HUDEP-2 (cell line): ENCODE measurements at regions not wholly inside any gene's neighbourhood (a gene's known extent, or its start where the extent isn't known, plus 50 kb on each side); places are given as distances from the start of the nearest gene placed in this dataset.
A peak's percentile ranks its signal among the peaks of the same experiment; 100 is the strongest.
"Not testable (repeated sequence)": the region's sequence is repeated elsewhere in the genome, so short reads cannot be mapped to it uniquely, and the experiment has no call there.

Experiments used
- DNase-seq, 76 experiments: peaks; one replicate each; lab custom pipeline; 2025; ENCODE audit not compliant: unreplicated experiment in 76 of 76; lab: John Stamatoyannopoulos, UW

DNA sequence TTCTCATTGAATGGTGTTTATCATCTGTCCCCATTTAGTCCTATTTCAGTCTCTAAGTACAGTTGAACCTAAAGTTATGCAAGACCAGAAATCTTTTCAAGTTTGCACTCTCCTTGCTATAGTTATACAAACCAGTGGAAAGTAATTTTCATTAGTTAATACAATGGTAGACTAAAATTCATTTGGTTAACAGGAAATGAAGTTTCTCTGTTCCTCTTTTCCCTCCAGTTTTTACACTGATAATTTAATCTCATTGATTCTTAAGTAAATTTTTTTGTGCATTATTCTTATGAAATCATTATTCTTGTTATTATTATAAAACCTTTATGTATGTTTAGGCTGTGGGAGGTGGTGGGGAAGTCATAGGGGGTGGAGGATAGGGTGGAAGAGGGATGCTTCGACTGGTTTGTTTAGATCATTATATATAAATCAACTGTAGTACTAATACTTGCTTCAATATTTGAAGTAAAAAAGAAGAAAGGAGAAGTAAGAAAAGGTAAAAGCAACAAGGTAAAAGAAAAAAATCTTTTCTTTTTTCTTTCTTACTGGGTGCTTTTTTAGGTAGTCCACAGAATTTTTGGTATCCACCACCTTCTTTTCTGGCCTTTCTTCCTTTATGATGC is 104.1 kb downstream of the GPR85 start:
- DNase-seq = no peak

DNA sequence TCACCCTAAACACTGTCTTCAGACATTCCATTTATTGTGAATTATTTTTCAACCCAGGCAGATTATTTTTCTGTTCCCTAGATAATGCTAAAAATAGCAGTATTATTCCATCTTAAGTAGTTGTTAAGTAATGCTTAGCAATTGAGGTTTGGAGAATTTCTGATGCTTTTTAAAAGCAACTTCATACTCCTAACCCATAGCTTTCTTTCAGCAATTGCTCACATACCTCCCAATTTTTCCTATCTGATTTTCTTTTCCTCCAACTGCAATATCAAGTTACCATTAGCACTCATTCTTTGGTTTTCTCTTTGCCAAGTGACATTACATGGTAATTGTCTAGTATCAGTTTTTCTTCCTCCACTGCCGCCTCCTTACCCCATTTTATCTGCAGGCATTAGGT is 104.7 kb downstream of the GPR85 start:
- no peak for DNase-seq

DNA sequence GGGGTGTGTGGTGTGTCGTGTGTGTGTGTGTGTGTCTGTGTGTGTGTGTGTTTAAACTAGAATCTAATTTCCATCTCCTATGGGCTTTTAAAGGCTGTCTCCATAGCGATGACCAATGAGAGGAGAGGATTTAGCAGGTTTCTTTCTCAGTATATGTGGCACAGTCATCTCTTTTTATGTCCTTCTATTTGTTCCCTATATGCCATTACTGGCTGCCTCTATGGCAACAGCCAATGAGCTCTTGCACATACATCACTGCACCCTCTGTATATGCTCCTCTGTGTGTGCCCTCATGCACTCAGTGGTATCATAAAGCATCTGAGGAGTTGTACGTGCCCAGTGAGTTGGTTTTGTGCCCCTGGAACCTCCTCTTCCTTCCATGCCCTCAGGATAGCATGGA is 107.6 kb downstream of the GPR85 start:
- DNase-seq = not testable (repeated sequence)

DNA sequence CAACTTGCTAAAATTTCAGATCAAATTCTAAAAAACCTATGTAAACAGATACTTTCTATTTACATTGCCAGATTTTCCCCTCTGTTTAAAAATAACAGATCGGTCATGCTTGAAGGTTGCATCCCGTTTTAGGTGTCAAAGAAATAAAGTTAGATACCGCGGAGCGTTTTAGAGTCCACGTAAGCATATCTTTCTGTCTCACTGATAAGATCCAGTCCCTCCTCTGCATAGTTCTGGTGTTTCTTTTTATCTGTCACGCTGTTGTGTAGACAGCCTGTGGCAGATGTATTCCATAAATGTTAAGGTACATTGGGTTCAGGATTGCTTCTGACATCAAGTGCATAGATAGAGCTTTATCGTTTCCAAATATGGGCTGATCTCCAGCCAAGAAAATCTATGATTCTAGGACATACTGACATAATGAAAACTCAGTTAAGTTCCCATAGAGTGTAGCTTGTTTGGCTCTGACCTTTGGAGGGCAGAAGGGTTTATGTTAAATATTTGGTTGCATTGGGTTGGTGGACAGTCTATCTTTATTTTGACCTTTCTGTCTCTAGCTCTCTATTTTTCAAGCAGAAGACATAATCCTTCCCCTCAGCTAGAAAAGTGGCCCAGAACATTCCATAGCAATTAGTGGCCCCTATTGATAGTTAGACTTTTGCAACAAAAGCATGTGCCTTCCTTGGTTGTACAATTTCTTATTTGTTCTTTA is 109.2 kb downstream of the GPR85 start:
- DNase-seq = not testable (repeated sequence)

DNA sequence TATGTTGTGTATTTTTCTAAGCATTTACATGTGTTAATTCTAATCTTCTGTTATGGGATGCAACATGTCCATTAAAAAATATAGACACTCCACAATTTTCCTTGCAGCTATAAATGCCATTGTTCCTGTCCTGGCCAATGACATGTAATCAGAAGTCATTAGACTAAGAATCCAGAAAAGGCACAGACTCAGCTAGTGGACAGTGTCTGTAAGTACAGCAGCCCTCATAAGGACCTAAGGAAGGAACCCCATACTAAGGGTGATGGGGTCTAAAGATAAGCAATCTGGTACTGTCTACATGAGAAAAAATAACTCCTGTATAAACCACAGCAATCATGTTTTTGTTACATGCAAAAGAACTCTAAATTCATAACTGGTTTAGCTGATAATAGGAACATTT is 115.9 kb downstream of the GPR85 start:
- no peak for DNase-seq

DNA sequence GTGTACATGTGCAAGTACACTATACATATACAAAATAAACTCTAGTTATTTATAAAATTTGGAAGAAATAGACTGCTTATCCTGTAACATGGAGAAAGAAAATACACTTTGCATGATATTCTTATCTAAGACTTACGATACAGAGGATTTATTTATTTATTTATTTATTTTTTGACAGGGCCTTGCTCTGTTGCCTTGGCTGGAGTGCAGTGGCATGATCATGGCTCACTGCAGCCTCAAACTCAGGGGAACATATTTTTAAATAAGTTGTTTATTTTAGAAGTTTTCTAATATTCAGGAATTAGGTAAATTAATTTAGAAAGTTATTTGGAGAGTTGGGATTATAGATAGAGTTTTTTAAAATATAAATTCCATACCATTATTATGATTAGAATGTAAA is 116.7 kb downstream of the GPR85 start:
- DNase-seq = no peak

DNA sequence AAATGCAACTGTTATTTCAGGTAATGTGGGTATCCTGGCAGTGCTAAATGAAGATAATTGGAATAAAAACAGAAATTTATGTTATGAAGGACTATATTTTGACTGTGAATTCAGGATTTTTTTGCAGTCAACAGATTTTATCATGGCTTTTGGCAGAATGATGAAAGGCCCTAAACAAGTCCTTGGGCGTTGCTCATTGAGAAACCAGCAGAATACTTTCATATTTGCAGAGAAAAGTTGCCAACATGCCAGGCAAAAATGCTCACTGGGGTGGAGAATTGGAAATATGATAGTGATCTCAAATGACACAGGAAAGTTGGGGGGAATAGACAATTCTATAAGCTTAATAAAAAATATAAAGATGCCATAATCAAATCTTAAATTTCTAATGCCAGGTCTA is 121.1 kb downstream of the GPR85 start:
- no peak for DNase-seq

DNA sequence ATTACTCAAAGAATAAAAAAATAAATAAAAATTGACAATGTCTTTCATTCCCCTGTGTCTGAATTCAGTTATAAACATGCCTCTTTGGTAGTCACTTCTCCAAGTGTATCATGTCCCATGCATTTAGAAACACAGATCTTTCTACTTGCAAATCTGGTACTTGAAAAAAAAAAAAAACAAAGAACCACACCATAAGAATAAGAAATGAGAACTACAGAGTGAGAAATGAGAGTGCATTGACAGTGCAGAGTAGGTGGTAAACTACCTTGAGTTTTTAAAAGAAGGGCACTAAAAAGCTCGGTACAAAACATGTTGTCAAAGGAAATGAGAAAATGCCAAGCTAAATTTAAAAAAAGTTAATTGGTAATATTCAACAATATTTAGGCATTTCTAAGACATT is 123.0 kb downstream of the GPR85 start:
- no peak for DNase-seq

DNA sequence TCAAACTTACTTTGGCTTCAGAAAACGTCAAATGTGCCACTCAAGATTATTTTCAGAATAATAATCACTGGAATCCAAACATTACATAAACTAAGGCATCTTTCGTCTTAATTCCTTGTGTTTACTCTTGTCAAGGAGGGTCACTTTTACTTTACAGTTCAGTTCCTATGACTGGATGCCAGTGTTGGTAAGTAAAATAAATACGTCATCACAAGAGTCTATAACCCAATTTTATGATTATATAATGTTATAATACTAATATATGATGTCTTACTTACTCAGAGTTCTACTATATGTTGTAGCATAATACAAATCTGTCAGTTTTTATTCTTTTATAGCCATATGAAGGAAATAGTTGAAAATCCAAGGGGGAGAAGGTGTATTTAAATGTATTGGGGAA is 123.8 kb downstream of the GPR85 start:
- DNase-seq = no peak

DNA sequence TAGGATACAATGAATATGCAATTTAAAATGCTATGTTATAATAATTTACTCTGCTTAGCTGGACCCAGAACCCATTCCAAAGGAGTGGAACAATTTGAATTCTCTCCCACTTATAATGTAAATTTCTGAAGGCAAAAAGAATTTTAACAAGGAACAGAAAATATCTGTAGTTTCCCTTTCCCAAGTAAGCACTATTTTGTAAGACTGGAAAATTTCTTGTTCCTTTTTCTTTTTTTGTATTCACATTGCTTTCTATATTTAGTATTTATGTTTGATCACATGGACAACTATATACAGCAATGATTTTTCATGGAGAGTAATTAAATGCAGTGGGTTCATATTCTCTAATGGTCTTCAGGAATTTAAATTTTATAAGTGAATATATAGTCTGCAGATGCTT is 127.4 kb downstream of the GPR85 start:
- DNase-seq = no peak

DNA sequence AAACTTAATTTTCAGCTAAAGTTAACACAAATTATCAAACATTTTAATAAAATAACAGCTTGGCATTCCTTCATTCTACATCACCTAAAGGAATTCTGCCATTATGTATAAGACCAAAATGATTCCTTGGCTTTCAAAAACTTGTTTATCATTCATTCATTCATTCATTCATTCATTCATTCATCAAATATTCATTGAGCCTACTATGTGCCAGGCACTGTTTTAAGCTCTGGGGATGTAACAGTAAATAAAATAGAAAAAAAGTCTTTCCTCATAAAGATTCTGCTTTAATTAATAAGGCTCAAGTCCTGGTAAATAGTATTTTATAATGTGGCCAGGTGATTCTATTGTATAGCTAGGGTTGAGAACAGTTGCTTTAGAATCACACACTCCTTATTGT is 127.9 kb downstream of the GPR85 start:
- DNase-seq = no peak

DNA sequence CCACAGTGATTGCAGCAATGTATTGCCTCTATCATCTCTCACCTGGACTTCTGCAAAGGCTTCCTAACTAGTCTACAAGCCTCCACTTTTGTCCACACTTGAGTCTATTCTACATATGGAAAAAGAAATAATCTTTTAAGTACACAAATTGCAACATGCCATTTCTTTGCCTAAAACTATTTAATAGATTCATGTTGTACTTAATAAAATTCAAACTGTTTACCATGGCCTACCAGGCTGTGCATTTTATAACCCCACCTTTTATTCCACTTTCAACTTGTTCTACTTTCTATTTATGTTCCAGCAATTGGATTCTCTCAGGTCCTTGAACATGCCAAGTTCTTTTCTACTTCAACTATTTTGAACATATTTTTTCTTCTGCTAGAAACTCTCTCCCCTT is 128.7 kb downstream of the GPR85 start:
- no peak for DNase-seq

DNA sequence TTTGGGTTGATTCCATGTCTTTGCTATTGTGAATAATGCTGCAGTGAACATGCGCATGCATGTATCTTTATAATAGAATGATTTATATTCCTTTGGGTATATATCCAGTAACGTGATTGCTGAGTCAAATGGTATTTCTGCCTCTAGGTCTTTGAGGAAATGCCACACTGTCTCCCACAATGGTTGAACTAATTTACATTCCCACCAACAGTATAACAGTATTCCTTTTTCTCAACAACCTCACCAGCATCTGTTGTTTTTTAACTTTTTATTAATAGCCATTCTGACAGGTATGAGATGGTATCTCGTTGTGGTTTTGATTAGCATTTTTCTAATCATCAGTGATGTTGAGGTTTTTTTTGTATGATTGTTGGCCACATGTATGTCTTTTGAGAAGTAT is 133.6 kb downstream of the GPR85 start:
- not testable (repeated sequence) for DNase-seq

DNA sequence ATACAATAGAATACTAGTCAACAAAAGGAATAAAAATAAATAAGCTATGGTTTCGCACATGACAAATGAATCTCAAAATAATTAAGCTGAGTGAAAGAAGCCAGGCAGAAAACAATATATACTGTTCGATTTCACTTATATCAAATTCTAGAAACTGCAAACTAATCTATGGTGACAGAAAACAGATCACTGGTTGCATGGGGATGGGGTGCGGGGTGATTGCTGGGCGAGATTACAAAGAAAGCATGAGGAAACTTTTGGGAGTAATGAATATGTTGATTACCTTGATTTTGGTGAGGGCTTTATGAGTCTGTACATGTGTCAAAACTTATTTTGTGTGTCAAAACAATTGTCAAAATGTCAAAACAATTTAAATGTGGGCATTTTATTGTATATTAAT is 135.6 kb downstream of the GPR85 start:
- no peak for DNase-seq

DNA sequence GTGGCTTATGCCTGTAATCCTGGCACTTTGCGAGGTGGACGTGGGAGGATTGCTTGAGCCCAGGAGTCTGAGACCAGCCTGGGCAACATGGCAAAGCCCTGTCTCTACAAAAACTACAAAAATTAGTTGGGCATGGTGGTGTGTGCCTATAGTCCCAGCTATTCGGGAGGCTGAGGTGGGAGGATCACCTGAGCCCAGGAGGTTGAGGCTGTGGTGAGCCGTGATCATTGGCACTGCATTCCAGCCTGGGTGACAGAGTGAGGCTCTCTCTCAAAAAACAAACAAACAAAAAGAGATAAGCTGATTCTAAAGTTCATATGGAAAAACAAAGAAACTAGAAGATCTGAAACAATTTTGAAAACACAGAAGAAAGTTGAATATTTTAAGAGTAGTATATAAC is 136.9 kb downstream of the GPR85 start:
- DNase-seq = not testable (repeated sequence)

DNA sequence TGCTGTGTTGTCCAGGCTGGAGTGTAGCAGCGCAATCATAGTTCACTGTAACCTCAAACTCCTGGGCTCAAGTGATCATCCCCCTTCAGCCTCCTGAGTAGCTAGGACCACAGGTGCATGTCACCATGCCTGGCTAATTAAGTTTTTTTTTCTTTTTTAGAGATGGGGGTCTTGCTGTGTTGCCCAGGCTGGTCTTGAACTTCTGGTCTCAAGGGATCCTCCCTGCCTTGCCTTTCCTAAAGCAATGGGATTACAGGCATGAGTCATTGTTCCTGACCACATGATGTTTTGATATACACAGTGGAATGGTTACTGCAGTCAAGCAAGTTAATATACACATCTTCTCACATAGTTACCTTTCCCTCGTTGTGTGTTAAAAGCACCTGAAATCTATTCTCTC is 140.3 kb downstream of the GPR85 start:
- no peak for DNase-seq

DNA sequence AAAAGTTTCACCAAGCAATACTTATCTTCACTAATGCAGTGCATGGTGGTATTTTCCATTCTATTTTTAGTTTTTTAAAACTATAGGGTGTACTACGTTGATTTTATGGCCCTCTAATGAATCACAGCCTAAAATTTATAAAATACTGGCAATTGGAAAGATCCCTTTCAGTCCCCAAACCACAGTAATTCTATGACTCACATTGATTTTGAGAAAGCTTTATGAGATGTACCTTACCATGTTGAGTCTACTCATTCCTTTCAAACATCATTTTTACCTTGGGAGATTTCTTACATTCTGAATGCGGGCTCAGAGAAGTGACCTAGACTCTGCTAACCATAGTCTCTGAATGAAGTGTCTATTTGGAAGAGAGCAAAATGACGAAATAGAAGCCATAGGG is 141.6 kb downstream of the GPR85 start:
- DNase-seq = no peak

DNA sequence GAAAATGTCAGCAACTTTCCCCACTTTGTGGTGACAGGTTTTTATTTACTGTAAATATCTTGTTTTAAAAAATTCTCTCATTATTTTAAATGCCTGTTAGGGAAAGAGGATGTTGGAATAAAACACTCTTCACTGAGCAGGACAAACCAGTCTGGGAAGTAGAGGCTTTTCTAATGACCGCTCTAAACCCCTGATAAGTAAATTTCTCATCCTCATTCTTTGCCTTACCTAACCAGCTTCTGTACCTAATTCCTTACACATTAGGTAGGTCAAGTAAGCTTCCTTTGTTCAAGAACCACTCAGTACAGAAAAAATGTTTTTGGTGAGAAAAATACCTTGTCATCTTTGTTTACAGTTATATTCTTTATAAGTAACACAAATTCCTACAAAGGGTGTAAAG is 143.6 kb downstream of the GPR85 start:
- no peak for DNase-seq

DNA sequence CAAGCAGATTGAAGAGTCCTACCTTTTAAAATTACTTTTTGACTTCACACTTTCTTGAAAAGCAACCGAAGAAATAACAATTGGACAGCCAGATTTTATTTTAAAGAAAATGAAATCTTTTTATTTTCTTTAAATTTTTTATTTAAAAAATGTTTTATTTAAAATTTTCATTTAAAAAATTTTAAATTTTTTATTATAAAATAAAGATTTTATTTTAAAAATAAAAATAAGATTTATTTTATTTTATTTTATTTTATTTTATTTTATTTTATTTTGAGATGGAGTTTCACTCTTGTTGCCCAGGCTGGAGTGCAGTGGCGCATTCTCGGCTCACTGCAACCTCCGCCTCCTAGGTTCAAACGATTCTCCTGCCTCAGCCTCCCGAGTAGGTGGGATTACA is 144.5 kb downstream of the GPR85 start:
- not testable (repeated sequence) for DNase-seq

DNA sequence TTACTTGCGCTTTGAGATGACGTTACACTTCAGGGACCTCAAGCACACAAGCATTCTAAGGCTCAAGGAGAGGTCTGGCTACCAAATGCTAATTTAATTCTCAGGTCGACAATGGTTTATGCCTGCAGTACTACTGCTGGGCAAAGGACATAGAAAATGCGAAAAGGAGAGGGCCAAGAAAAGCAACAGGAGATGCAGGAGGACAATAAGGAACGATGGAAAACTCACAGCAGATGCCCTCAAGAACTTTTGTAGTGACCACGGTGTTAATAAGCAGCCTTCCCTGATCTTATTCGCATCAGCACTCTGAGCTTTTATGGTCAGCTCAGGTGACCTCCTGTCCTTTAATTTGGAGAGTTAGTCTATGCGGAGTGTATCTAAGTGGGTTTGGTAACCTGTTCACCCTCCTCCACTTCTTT is 146.3 kb downstream of the GPR85 start:
- peak in 4 of 76 experiments; percentile 31 to 71 (median 57) for DNase-seq

DNA sequence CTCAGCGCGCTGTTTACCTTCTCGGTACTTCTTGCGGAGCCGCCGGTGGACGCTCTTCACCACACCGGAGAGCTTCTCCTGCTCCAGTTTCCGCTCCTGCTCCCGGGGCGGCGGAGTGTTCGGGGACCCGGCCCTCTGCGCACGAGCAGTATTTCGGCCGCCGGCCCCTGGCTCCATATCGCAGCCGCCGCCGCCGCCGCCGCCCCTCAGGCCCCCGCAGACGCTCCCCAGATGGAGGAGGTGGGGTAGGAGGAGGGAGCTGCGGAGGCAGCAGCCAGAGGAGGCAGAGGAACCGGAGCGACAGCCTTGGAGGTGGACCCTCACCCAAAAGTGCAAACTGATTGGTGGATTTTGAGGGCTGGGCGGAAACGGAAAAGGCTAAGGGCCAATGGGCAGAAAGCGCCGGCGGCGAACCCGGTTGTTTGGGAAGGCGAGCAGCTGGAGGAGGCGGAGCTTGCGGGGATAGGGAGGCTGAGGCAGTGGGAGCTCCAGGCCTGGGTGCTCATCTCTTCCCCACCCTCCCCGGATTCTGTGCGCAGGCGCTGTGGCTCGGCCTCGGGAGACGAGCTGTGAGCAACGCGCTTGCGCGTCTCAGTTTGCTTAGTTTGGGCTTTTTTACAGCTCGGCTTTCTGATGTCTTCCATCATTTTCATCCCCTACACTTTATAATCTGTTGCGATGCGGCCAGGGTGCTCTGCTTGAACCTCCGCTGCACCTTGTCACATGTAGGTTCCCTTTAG is 146.9 kb downstream of the GPR85 start:
- peak; percentile 16 to 99 (median 97) for DNase-seq
